IPS-18a (cell line): ENCODE measurements at regions not wholly inside any gene's neighbourhood (a gene's known extent, or its start where the extent isn't known, plus 50 kb on each side); places are given as distances from the start of the nearest gene placed in this dataset.
"Not testable (repeated sequence)": the region's sequence is repeated elsewhere in the genome, so short reads cannot be mapped to it uniquely, and the experiment has no call there.

ENCODE experiments used
- H3K27ac ChIP-seq: one replicate; pipeline ENCODE4 v1.5.1; 2013; ENCODE audit warnings: low read length
- H3K27me3 ChIP-seq: one replicate; pipeline ENCODE4 v1.6.1; 2013; ENCODE audit warnings: mild to moderate bottlenecking, low read length; ENCODE audit not compliant: control insufficient read depth, insufficient read depth
- H3K36me3 ChIP-seq: one replicate; pipeline ENCODE4 v1.6.1; 2013; ENCODE audit warnings: low read depth, low read length; ENCODE audit not compliant: control insufficient read depth
- H3K4me1 ChIP-seq: one replicate; pipeline ENCODE4 v1.6.1; 2013; ENCODE audit warnings: low read depth, low read length; ENCODE audit not compliant: control insufficient read depth
- H3K4me3 ChIP-seq: one replicate; pipeline ENCODE4 v1.5.1; 2013; ENCODE audit warnings: low read length
- H3K9ac ChIP-seq: one replicate; pipeline ENCODE4 v1.6.1; 2013; ENCODE audit warnings: mild to moderate bottlenecking, low read length, moderate library complexity
- H3K9me3 ChIP-seq: one replicate; pipeline ENCODE4 v1.6.1; 2013; ENCODE audit warnings: low read depth, low read length; ENCODE audit not compliant: control insufficient read depth

GRCh38 chr18:51337406-51337805, 139.9 kb upstream of the MEX3C start:
- Histone ChIP-seq H3K27me3 (no peaks in the 10 kb centered on the region), H3K27ac (no peak overlapping the region), H3K4me3 (no peak overlapping the region), H3K4me1 (no peaks in the 10 kb centered on the region), H3K36me3 (no peaks in the 10 kb centered on the region), H3K9me3 (no peaks in the 10 kb centered on the region), H3K9ac (no peak overlapping the region)

- Histone ChIP-seq H3K27ac (no peak overlapping the region), H3K4me3 (no peak overlapping the region), H3K27me3 (no peaks in the 10 kb centered on the region), H3K9ac (no peak overlapping the region), H3K9me3 (no peaks in the 10 kb centered on the region), H3K36me3 (no peaks in the 10 kb centered on the region), H3K4me1 (no peaks in the 10 kb centered on the region)
Observed at GRCh38 chr18:51339856-51340255, 142.4 kb upstream of the MEX3C start.

- no peaks in the 10 kb centered on the region for H3K4me1 ChIP-seq
- no peaks in the 10 kb centered on the region for H3K27me3 ChIP-seq
- no peak overlapping the region for H3K9ac ChIP-seq
- no peak overlapping the region for H3K27ac ChIP-seq
- H3K36me3 ChIP-seq = no peaks in the 10 kb centered on the region
- no peak overlapping the region for H3K4me3 ChIP-seq
- no peaks in the 10 kb centered on the region for H3K9me3 ChIP-seq
Observed at GRCh38 chr18:51340332-51340731, 142.9 kb upstream of the MEX3C start.

- Histone ChIP-seq H3K9ac (no peak overlapping the region), H3K9me3 (no peaks in the 10 kb centered on the region), H3K4me1 (no peaks in the 10 kb centered on the region), H3K4me3 (no peak overlapping the region), H3K27me3 (no peaks in the 10 kb centered on the region), H3K36me3 (no peaks in the 10 kb centered on the region), H3K27ac (no peak overlapping the region)
Observed at GRCh38 chr18:51342815-51343214, 145.3 kb upstream of the MEX3C start.

GRCh38 chr18:51345848-51346391, 148.4 kb upstream of the MEX3C start:
- no peaks in the 10 kb centered on the region for H3K9me3 ChIP-seq
- H3K9ac ChIP-seq = no peak overlapping the region
- no peak overlapping the region for H3K4me3 ChIP-seq
- H3K27me3 ChIP-seq = no peaks in the 10 kb centered on the region
- H3K4me1 ChIP-seq = peaks cover 9% of the 10 kb centered on the region
- no peaks in the 10 kb centered on the region for H3K36me3 ChIP-seq
- H3K27ac ChIP-seq = no peak overlapping the region

- H3K9me3 ChIP-seq = no peaks in the 10 kb centered on the region
- H3K9ac ChIP-seq = no peak overlapping the region
- H3K36me3 ChIP-seq = no peaks in the 10 kb centered on the region
- H3K27me3 ChIP-seq = no peaks in the 10 kb centered on the region
- H3K4me1 ChIP-seq = peaks cover 9% of the 10 kb centered on the region
- H3K27ac ChIP-seq = no peak overlapping the region
- no peak overlapping the region for H3K4me3 ChIP-seq
Observed at GRCh38 chr18:51346404-51346803, 148.9 kb upstream of the MEX3C start.

GRCh38 chr18:51350081-51350480, 152.6 kb upstream of the MEX3C start:
- peaks cover 9% of the 10 kb centered on the region for H3K4me1 ChIP-seq
- no peaks in the 10 kb centered on the region for H3K27me3 ChIP-seq
- H3K9me3 ChIP-seq = no peaks in the 10 kb centered on the region
- no peak overlapping the region for H3K27ac ChIP-seq
- no peak overlapping the region for H3K4me3 ChIP-seq
- H3K36me3 ChIP-seq = no peaks in the 10 kb centered on the region
- no peak overlapping the region for H3K9ac ChIP-seq

GRCh38 chr18:51355841-51356240, 158.4 kb upstream of the MEX3C start:
- H3K4me3 ChIP-seq = no peak overlapping the region
- H3K27ac ChIP-seq = no peak overlapping the region
- no peak overlapping the region for H3K9ac ChIP-seq
- no peaks in the 10 kb centered on the region for H3K27me3 ChIP-seq
- no peaks in the 10 kb centered on the region for H3K9me3 ChIP-seq
- H3K36me3 ChIP-seq = no peaks in the 10 kb centered on the region
- no peaks in the 10 kb centered on the region for H3K4me1 ChIP-seq

GRCh38 chr18:51360301-51360700, 162.8 kb upstream of the MEX3C start:
- H3K27ac ChIP-seq, H3K36me3 ChIP-seq, H3K27me3 ChIP-seq, H3K9me3 ChIP-seq, H3K4me3 ChIP-seq, H3K9ac ChIP-seq, H3K4me1 ChIP-seq: not testable (repeated sequence)

GRCh38 chr18:51361130-51361860, 163.8 kb upstream of the MEX3C start:
- Histone ChIP-seq H3K36me3 (no peaks in the 10 kb centered on the region), H3K9me3 (no peaks in the 10 kb centered on the region), H3K27me3 (no peaks in the 10 kb centered on the region), H3K27ac (no peak overlapping the region), H3K4me1 (no peaks in the 10 kb centered on the region), H3K4me3 (no peak overlapping the region), H3K9ac (no peak overlapping the region)

GRCh38 chr18:51363384-51363783, 165.9 kb upstream of the MEX3C start:
- H3K4me1 ChIP-seq = no peaks in the 10 kb centered on the region
- no peaks in the 10 kb centered on the region for H3K36me3 ChIP-seq
- H3K27me3 ChIP-seq = no peaks in the 10 kb centered on the region
- no peaks in the 10 kb centered on the region for H3K9me3 ChIP-seq
- H3K4me3 ChIP-seq = no peak overlapping the region
- no peak overlapping the region for H3K9ac ChIP-seq
- no peak overlapping the region for H3K27ac ChIP-seq

- Histone ChIP-seq H3K9me3 (no peaks in the 10 kb centered on the region), H3K4me3 (no peak overlapping the region), H3K9ac (no peak overlapping the region), H3K27ac (no peak overlapping the region), H3K36me3 (no peaks in the 10 kb centered on the region), H3K27me3 (no peaks in the 10 kb centered on the region), H3K4me1 (no peaks in the 10 kb centered on the region)
Observed at GRCh38 chr18:51370996-51371395, 173.5 kb upstream of the MEX3C start.
